ENCODE measurements at regions not wholly inside any gene's neighbourhood (a gene's known extent, or its start where the extent isn't known, plus 50 kb on each side); places are given as distances from the start of the nearest gene placed in this dataset.

GRCh38 chr18:27845897-27846296 lies 331.0 kb downstream of the CDH2 start:
- TF ChIP-seq POLR2A (IDR thresholded peaks at IDR 0.05) = no peak
- no peak for TF ChIP-seq CTCF (IDR thresholded peaks at IDR 0.05)
- intact Hi-C loops (cut with DNase I; ENCODE audit: low total_unique reads) = no loop called here
- WGBS, 2 donors = 79 to 90% methylated on average over 2 of the region's 2 CpGs
- no peak for DNase-seq (ENCODE audit: low spot score in 2 of 2)
- H3K4me3 ChIP-seq (ENCODE audit: low read depth, poor library complexity, severe bottlenecking) = no peak overlapping the region

DNA sequence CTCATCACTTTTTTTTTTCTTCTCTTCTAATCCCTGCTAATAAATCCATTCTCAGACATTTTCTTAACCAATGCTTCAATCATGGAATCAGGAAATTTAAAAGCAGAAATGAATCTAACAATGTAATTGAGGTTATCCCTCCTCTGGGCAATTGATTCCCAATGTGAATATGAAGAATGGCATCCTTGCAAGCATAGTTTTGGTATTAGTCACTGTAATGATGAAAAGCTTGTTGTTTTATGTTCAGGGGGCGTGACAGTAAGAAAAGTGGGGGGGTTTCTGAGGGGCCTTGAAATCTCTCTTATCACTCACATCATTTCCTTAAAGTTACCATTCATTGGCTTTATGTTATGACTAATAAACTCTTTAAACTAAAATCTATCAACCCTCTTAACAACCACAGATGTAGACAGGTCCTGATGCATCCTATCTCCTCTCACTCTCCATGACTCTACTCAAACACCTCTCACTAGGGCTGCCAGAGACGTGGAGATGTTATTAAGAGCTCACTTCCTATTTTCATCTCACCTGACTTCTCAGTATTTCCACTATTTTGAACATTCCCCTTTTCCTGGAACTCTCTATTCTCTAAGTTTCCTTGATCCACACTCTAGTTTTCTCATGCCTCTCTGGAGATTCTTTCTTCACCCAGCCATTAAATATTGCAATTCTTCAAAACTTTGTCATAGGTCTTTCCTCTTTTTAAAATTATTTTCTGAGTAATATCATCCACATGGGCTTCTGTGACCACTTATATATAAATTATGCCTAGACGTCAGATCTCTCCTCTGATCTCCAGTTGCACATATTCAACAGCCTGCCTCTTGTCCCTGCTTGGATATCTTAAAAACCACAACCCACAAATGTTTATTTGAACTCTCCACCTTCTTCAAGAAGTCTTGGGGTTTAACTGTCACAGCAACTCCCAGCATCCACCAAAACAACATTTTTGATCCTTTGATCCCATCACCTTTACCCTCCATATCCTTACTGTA lies 332.9 kb downstream of the CDH2 start:
- no peak for TF ChIP-seq CTCF (IDR thresholded peaks at IDR 0.05)
- TF ChIP-seq POLR2A (IDR thresholded peaks at IDR 0.05) = no peak
- DNase-seq (ENCODE audit: low spot score in 2 of 2) = no peak
- intact Hi-C loops (cut with DNase I; ENCODE audit: low total_unique reads) = no loop called here
- H3K4me3 ChIP-seq (ENCODE audit: low read depth, poor library complexity, severe bottlenecking) = no peak overlapping the region
- WGBS, 2 donors = 30% methylated on average over 2 to 3 of the region's 3 CpGs

DNA sequence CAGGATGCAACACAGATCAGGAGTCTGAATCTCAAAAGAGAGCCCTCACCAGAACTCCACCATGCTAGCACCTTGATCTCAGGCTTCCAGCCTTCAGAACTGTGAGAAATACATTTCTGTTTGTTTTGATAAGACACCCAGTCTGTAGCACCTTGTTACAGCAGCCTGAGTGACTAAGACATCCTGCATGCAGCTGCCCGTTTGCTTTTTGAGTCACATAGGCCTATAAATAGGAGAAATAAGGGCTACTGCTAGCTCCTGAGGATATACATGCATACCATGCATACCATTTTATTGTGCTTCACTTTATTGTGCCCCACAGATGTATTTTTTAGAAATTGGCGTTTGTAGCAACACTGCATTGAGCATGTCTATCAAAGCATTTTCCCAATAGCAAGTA lies 337.8 kb downstream of the CDH2 start:
- no peak for TF ChIP-seq CTCF (IDR thresholded peaks at IDR 0.05)
- TF ChIP-seq POLR2A (IDR thresholded peaks at IDR 0.05) = no peak
- intact Hi-C loops (cut with DNase I; ENCODE audit: low total_unique reads) = no loop called here
- no peak for DNase-seq (ENCODE audit: low spot score in 2 of 2)

GRCh38 chr18:27838225-27838624 lies 338.7 kb downstream of the CDH2 start:
- no peak overlapping the region for H3K4me3 ChIP-seq (ENCODE audit: low read depth, poor library complexity, severe bottlenecking)
- DNase-seq (ENCODE audit: low spot score in 2 of 2) = no peak
- TF ChIP-seq CTCF (IDR thresholded peaks at IDR 0.05) (no peak), POLR2A (IDR thresholded peaks at IDR 0.05) (no peak)
- intact Hi-C loops (cut with DNase I; ENCODE audit: low total_unique reads) = no loop called here

More for the DNA sequence above, 337.8 kb downstream of the CDH2 start:
- WGBS, 2 donors = 19 to 43% methylated on average over 2 of the region's 2 CpGs
- H3K4me3 ChIP-seq (ENCODE audit: low read depth, poor library complexity, severe bottlenecking) = no peak overlapping the region

DNA sequence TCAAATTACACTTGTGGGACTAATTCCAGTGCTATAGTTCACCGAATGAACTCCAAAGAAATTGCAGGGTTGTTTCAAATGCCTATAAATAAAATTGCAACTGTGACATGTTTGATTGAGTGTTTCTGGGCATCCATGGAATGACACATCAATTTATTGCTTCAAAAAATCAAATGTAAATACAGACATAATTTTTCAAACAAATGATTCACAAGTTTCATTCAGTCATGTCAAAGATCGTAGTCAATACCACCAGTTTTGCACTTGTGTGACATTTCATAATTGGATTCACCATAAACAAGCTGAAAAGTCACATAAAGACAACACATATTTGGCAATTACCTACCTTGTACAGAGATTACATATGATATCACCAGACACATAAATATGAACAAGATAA lies 350.8 kb downstream of the CDH2 start:
- WGBS, 2 donors = 70 to 75% methylated on average over 2 of the region's 2 CpGs
- no peak overlapping the region for H3K4me3 ChIP-seq (ENCODE audit: low read depth, poor library complexity, severe bottlenecking)
- intact Hi-C loops (cut with DNase I; ENCODE audit: low total_unique reads) = no loop called here
- DNase-seq (ENCODE audit: low spot score in 2 of 2) = no peak
- TF ChIP-seq POLR2A (IDR thresholded peaks at IDR 0.05) = no peak
- no peak for TF ChIP-seq CTCF (IDR thresholded peaks at IDR 0.05)

All from lower leg skin (tissue), 4 donors.